Astrocyte (in vitro differentiated cells and primary cell): ENCODE measurements at regions not wholly inside any gene's neighbourhood (a gene's known extent, or its start where the extent isn't known, plus 50 kb on each side); places are given as distances from the start of the nearest gene placed in this dataset.
"Not testable (repeated sequence)": the region's sequence is repeated elsewhere in the genome, so short reads cannot be mapped to it uniquely, and the experiment has no call there.

Experiments
- DNase-seq: peaks from one replicate; pipeline ENCODE4 v3.0.0-alpha.2; 2010; ENCODE audit warnings: low read depth
- FAIRE-seq: peaks from 2 replicates; lab custom pipeline; 2011; peaks lifted over from hg19 to GRCh38; lab: Jason Lieb, UNC
- H2AFZ ChIP-seq: 2 replicates; pipeline ENCODE4 v1.6.0; 2012; ENCODE audit warnings: low read depth, low read length, inconsistent platforms
- H3K27ac ChIP-seq: 2 replicates; pipeline ENCODE4 v1.5.1; 2011; ENCODE audit warnings: low read depth, low read length, inconsistent platforms
- H3K27me3 ChIP-seq: 2 replicates; pipeline ENCODE4 v1.6.0; 2011; ENCODE audit warnings: low read length, inconsistent platforms; ENCODE audit not compliant: insufficient read depth
- H3K36me3 ChIP-seq: 2 replicates; pipeline ENCODE4 v1.5.1; 2011; ENCODE audit warnings: low read length, inconsistent platforms; ENCODE audit not compliant: insufficient read depth
- H3K4me1 ChIP-seq: 2 replicates; pipeline ENCODE4 v1.5.1; 2011; ENCODE audit warnings: low read length, inconsistent platforms; ENCODE audit not compliant: insufficient read depth
- H3K4me2 ChIP-seq: 2 replicates; pipeline ENCODE4 v1.6.0; 2012; ENCODE audit warnings: low read length, inconsistent platforms
- H3K4me3 ChIP-seq: 2 replicates; pipeline ENCODE4 v1.5.1; 2011; ENCODE audit warnings: low read depth, mild to moderate bottlenecking, low read length, inconsistent platforms; ENCODE audit not compliant: insufficient read depth
- H3K79me2 ChIP-seq: 2 replicates; pipeline ENCODE4 v1.6.0; 2012; ENCODE audit warnings: mild to moderate bottlenecking, low read length, inconsistent platforms; ENCODE audit not compliant: insufficient read depth
- H3K9ac ChIP-seq: 2 replicates; pipeline ENCODE4 v1.6.0; 2012; ENCODE audit warnings: mild to moderate bottlenecking, low read length, inconsistent platforms
- H3K9me3 ChIP-seq: 2 replicates; pipeline ENCODE4 v1.5.1; 2012; ENCODE audit warnings: low read depth, mild to moderate bottlenecking, low read length, inconsistent platforms; ENCODE audit not compliant: insufficient read depth
- H4K20me1 ChIP-seq: 2 replicates; pipeline ENCODE4 v1.6.0; 2012; ENCODE audit warnings: low read length, inconsistent platforms; ENCODE audit not compliant: insufficient read depth
- H3K27ac Mint-ChIP-seq: one replicate; pipeline ENCODE4 v1.8.0; 2021; ENCODE audit warnings: mild to moderate bottlenecking, mixed read lengths; ENCODE audit not compliant: unreplicated experiment
- H3K27me3 Mint-ChIP-seq: one replicate; pipeline ENCODE4 v1.8.0; 2021; ENCODE audit warnings: low read depth, mixed read lengths; ENCODE audit not compliant: unreplicated experiment
- H3K36me3 Mint-ChIP-seq: one replicate; pipeline ENCODE4 v1.8.0; 2021; ENCODE audit warnings: low read depth, mixed read lengths; ENCODE audit not compliant: unreplicated experiment
- H3K4me1 Mint-ChIP-seq: one replicate; pipeline ENCODE4 v1.8.0; 2021; ENCODE audit warnings: low read depth, mixed read lengths; ENCODE audit not compliant: unreplicated experiment
- H3K4me3 Mint-ChIP-seq: one replicate; pipeline ENCODE4 v1.8.0; 2021; ENCODE audit warnings: mild to moderate bottlenecking, moderate library complexity, mixed read lengths; ENCODE audit not compliant: unreplicated experiment
- H3K9me3 Mint-ChIP-seq: one replicate; pipeline ENCODE4 v1.8.0; 2021; ENCODE audit warnings: mild to moderate bottlenecking, mixed read lengths; ENCODE audit not compliant: unreplicated experiment
- CTCF ChIP-seq: IDR thresholded peaks from 2 replicates; pipeline ENCODE4 v1.5.1; 2011; ENCODE audit warnings: low read depth, mild to moderate bottlenecking, inconsistent platforms, low read length, moderate library complexity; ENCODE audit not compliant: insufficient read depth
- EZH2 ChIP-seq: IDR thresholded peaks from 2 replicates; pipeline ENCODE4 v1.6.1; 2012; ENCODE audit warnings: mild to moderate bottlenecking, low read length, inconsistent platforms; ENCODE audit not compliant: insufficient read depth

- Mint-ChIP-seq H3K27me3 (peaks cover 31% of the 10 kb centered on the region), H3K9me3 (peaks cover 7% of the 10 kb centered on the region), H3K4me1 (no peaks in the 10 kb centered on the region), H3K27ac (no peak overlapping the region), H3K4me3 (no peak overlapping the region), H3K36me3 (no peaks in the 10 kb centered on the region)
- H3K4me2 ChIP-seq = no peak overlapping the region
- no peaks in the 10 kb centered on the region for H4K20me1 ChIP-seq
- H3K9me3 ChIP-seq = no peaks in the 10 kb centered on the region
- no peak overlapping the region for H3K4me3 ChIP-seq
- DNase-seq (no peak), FAIRE-seq (no peak)
- H3K9ac ChIP-seq = no peak overlapping the region
- H3K27me3 ChIP-seq = no peaks in the 10 kb centered on the region
- no peaks in the 10 kb centered on the region for H3K79me2 ChIP-seq
- no peaks in the 10 kb centered on the region for H3K4me1 ChIP-seq
- no peak overlapping the region for H3K27ac ChIP-seq
- TF ChIP-seq EZH2 = no peak
- H2AFZ ChIP-seq = no peak overlapping the region
- H3K36me3 ChIP-seq = no peaks in the 10 kb centered on the region
Measured at GRCh38 chr14:104306450-104307040, 168.2 kb downstream of the KIF26A start.

GRCh38 chr14:104307246-104307626 lies 168.8 kb downstream of the KIF26A start:
- H3K9me3 ChIP-seq = no peaks in the 10 kb centered on the region
- TF ChIP-seq CTCF = no peak
- TF ChIP-seq EZH2 = no peak
- no peak for DNase-seq
- no peaks in the 10 kb centered on the region for H3K4me1 ChIP-seq
- Mint-ChIP-seq H3K4me3 (no peak overlapping the region), H3K36me3 (no peaks in the 10 kb centered on the region), H3K27ac (no peak overlapping the region), H3K4me1 (no peaks in the 10 kb centered on the region), H3K9me3 (peaks cover 7% of the 10 kb centered on the region), H3K27me3 (peaks cover 31% of the 10 kb centered on the region)
- H3K9ac ChIP-seq = no peak overlapping the region
- H3K27me3 ChIP-seq = no peaks in the 10 kb centered on the region
- no peak overlapping the region for H3K4me3 ChIP-seq
- H3K4me2 ChIP-seq = no peak overlapping the region
- H4K20me1 ChIP-seq = no peaks in the 10 kb centered on the region
- no peaks in the 10 kb centered on the region for H3K79me2 ChIP-seq
- no peak for FAIRE-seq
- no peak overlapping the region for H3K27ac ChIP-seq
- no peak overlapping the region for H2AFZ ChIP-seq
- no peaks in the 10 kb centered on the region for H3K36me3 ChIP-seq

- H3K9me3 ChIP-seq = no peaks in the 10 kb centered on the region
Measured at GRCh38 chr14:104307627-104308401, 169.4 kb downstream of the KIF26A start.

GRCh38 chr14:104308534-104308933 lies 170.1 kb downstream of the KIF26A start:
- not testable (repeated sequence) for H3K4me2 ChIP-seq, H2AFZ ChIP-seq, H3K36me3 Mint-ChIP-seq, H3K9ac ChIP-seq, H3K4me3 Mint-ChIP-seq, H3K4me1 ChIP-seq, FAIRE-seq, H3K27ac ChIP-seq, H3K9me3 ChIP-seq, H3K9me3 Mint-ChIP-seq, H4K20me1 ChIP-seq, H3K4me1 Mint-ChIP-seq, H3K27me3 ChIP-seq, DNase-seq, H3K36me3 ChIP-seq, H3K4me3 ChIP-seq, H3K27ac Mint-ChIP-seq, H3K79me2 ChIP-seq
- H3K27me3 Mint-ChIP-seq = peaks cover 33% of the 10 kb centered on the region

More at GRCh38 chr14:104307627-104308401, 169.4 kb downstream of the KIF26A start:
- DNase-seq = no peak
- no peaks in the 10 kb centered on the region for H3K4me1 Mint-ChIP-seq
- TF ChIP-seq CTCF (no peak), EZH2 (no peak)
- H3K36me3 ChIP-seq = no peaks in the 10 kb centered on the region
- H4K20me1 ChIP-seq = no peaks in the 10 kb centered on the region
- no peak overlapping the region for H2AFZ ChIP-seq
- H3K27ac ChIP-seq = no peak overlapping the region
- peaks cover 31% of the 10 kb centered on the region for H3K27me3 Mint-ChIP-seq
- no peaks in the 10 kb centered on the region for H3K79me2 ChIP-seq
- H3K4me2 ChIP-seq = no peak overlapping the region
- no peak overlapping the region for H3K27ac Mint-ChIP-seq
- H3K27me3 ChIP-seq = no peaks in the 10 kb centered on the region
- no peak for FAIRE-seq
- H3K4me3 ChIP-seq = no peak overlapping the region
- no peaks in the 10 kb centered on the region for H3K36me3 Mint-ChIP-seq
- H3K4me3 Mint-ChIP-seq = no peak overlapping the region
- peaks cover 7% of the 10 kb centered on the region for H3K9me3 Mint-ChIP-seq
- no peaks in the 10 kb centered on the region for H3K4me1 ChIP-seq
- H3K9ac ChIP-seq = no peak overlapping the region
